GM19468 (cell line): ENCODE measurements at regions not wholly inside any gene's neighbourhood (a gene's known extent, or its start where the extent isn't known, plus 50 kb on each side); places are given as distances from the start of the nearest gene placed in this dataset.
"Not testable (repeated sequence)": the region's sequence is repeated elsewhere in the genome, so short reads cannot be mapped to it uniquely, and the experiment has no call there.

Experiments used
- ATAC-seq: cut with Tn5 transposase; IDR thresholded peaks from one replicate; pipeline ENCODE4 v1.9.1; 2021; ENCODE audit warnings: mild to moderate bottlenecking, moderate library complexity, moderate number of reproducible peaks; ENCODE audit not compliant: unreplicated experiment; ENCODE audit errors: extremely low read depth

DNA sequence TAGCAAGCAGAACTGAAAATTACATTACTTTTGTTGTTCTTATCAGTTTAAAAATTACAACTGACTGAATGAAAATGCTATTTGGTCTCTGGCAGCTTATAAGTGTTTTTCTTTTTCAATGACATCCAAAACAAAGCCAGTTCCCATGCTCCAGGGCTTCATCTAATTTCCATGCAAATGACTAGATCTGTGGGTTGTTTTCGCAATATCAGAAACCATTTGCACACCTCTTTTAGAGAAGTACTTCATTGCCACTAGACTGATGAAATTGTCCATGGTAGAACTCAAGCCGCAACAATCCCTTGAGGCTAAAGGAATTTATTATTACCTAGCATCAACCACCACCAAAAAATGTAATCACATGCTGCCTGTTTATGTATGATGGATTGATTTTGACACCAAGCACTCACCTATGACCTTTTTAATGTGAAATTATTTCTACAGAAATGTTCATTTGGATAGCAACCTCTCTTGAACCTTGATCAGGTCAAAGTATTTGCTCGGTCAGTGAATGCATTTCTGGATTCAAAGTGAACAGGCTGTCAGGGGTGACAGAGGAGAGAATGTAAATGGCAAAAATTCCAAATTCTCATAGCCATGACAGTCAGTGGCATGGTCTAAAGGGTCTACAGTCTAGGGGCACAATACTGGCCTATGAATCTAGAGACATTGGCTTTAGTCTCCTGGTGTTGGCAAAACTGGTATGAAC is 769.3 kb downstream of the SORCS1 start:
- ATAC-seq, result no peak

DNA sequence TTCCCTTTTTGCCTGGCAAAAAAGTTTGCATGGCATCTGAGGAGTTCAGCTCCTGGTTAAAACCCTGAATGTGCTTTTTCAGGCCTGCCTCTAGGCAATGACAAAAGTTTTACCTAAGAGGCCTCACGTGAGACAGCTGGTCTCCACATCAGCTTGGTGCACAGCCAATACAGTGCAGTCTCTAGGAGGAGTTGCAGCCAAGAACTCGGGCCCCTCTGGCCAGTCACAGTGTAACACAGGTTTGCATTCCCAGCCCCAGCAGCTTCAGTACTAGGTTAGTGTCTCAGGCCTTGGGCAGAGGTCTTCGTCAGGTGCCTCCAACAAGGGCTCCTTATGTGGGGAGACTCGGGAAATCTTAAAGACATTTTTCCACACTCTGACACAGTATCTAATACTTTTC is 771.7 kb downstream of the SORCS1 start:
- ATAC-seq, result no peak

DNA sequence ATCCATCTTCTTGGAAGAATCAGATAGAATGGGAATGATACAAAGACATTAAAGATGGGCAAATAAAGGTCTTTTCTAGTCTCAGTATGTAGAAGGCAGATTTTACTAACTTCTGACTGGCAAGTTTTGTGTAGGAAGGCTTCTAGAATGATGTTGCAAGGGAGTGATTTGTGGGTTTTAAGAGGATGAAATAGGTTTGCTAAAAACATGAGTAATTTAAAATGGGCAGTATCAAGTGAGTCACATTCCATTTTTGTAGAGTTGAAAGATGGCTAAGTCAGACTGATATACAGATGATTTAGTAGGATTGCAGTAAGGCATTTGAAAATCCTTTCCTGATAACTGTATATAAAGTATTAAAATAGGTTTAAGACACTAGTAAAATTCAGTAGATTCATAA is 777.4 kb downstream of the SORCS1 start:
- ATAC-seq, result no peak

DNA sequence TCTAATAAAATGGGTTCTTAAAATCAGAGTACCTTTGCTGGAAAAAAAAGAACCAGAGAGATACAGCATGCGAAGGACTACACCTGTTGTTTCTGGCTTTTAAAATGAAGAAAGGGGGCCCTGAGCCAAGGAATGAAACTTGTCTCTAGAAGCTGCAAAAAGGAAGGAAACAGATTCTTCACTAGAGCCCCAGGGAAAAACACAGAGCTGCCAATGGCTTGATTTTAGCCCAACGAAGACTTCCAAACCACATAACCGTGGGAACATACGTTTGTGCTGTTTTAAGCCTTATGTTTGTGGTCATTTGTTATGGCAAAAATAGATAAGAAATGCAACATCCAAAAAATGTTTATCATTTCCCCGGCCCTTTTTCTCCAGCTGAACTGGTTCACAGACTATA is 780.0 kb downstream of the SORCS1 start:
- ATAC-seq, result no peak

DNA sequence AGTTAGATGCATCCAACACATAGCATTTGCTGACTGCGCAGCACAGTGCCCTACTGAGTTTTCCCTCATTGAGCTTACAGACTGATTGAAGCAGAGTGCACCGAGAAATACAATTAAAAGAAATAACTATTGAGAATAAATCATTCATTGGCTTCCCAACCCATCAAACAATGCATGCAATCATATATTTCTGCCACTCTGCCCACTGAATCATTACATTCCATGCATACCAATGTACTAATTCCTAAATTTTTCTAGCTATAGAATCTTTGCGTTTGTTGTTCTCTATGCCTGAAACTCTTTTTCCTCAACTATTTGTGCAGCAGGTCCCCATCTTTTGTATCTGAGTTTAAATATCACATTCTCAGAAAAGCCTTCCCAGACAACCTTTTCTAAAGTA is 783.8 kb downstream of the SORCS1 start:
- no peak for ATAC-seq

DNA sequence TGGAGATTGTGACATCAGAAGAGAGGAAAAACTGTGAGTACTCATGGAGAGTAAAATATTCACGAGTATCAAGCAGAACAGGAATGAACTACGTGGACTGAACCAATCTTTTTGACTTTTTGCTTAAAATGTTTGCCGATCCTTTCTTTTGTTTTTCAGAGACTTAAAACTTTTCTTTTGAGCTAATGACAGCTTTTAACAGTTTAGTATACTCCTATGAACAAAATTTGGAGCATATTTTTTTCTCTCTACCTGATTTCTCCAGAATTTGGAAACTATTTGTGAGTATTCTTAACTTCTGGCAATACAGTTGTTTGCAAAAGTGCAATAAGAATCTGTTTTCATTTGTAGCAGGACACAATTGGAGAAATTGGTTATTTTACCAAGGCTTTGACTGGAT is 786.3 kb downstream of the SORCS1 start:
- no peak for ATAC-seq

DNA sequence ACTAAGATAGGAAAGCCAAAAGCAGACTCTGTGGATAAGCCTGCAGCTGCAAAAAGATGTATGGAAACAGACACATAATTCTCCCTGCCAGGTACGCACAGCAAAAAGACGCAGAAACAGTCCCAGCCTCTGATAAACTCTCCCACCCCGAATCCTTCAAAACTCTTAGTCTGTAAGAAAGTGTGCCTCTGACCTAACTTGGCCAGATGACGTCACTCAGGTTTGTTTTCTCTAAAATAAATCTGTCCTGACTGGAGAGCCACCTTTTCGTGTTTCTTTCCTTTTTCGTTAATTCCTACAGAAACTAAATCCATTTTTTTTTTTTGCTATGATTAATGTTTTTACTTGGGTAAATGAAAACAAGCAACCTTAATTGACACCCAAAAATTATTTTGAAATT is 793.8 kb downstream of the SORCS1 start:
- ATAC-seq, result no peak

DNA sequence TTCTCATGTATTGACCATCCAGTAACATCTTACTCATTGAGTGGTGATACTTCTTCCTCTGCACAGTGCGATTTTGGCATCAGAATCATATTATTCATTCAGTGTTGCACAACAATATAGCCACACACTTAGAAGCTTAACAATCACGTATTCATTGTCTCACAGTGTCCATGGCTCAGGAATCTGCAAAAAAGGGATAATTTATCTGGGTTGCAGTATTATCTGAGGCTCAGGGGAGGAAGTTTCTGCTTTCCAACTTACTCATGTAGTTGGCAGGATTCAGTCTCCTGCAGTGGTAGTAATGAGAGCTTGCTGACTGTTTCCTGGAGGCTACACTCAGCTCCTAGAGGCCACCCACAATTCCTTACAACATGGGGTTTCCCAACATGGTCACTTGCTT is 803.6 kb downstream of the SORCS1 start:
- no peak for ATAC-seq

DNA sequence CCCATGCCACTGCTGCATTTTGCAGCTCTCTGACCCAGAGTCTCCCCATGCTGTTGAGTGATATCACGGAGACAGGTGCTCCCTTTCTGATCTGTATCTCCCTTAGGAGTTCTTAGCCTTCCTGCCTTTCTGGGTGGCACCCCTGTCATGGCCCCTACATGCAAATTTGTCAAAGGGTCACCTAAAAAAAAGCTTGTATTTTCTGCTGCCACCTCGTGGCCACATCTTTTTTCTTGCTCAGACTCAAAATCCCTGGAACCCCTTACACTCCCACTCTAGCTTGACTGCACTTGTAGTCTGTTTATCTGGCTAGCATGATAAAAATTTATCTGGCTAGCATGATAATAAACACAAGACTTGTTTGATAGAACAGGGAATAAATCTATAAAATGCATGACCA is 809.1 kb downstream of the SORCS1 start:
- no peak for ATAC-seq

DNA sequence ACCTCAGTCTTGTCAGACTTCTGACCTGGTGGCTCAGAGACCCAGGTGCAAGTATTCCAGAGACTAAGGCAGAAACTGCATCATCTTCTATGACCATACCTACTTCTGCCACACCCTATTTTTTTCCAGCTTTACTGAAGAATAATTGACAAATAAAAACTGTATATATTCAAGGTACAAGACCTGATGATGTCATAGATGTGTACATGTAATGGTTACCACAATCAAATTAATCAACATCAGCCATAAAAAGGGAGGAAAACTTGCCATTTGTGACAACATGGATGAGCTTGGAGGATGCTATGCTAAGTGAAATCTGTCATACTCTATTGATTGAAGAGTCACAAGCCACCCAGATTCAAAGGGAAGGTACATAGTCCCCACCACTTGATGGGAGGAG is 815.6 kb downstream of the SORCS1 start:
- no peak for ATAC-seq

DNA sequence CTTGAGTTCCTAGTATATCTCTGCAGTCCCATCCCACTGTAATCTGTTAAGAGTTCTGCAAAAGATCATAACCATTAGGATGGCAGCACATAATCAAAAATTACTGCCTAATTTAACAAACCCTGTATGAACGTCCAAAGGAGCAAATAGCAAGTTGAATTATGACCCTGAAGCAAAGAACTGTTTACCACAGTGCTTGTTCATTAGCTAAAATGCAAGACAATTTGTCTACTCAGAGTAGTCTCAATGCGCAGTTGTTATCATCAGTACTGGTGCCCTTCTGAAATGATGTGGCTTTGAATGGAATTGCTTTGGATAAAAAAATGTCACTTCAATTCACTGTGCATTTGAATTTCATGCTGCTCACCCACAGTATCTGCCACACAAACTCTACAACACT is 817.0 kb downstream of the SORCS1 start:
- no peak for ATAC-seq

DNA sequence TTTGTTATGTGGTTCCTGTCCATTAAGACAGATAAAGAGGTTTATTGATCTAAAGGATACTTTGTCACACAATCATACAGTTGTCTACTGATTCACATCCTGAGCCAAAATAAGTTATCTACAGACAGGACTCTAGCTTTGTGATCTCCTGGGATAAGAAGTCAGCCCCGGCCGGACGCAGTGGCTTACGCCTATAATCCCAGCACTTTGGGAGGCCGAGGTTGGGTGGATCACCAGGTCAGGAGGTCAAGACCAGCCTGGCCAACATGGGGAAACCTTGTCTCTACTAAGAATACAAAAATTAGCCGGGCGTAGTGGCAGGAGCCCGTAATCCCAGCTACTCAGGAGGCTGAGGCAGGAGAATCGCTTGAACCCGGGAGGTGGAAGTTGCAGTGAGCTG is 821.0 kb downstream of the SORCS1 start:
- ATAC-seq, result not testable (repeated sequence)

DNA sequence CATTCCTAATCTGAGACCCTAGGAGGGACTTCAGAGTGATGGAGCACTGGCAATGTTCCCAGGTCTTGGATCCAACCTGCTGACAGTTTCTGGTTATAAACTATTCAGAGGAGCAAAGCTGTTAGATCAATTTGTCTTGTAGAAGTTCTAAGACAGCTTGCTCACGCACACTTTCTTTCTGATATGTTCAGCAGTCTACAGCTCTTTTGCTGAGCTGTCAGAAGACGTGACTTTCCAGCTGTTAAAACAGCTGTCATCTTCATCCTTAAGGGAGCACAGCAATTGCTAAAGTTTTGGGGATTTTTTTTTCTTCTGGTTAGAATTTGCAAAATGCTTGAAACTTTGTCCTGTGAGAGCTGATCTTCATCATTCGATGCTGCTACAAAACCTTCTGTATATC is 823.1 kb downstream of the SORCS1 start:
- no peak for ATAC-seq

DNA sequence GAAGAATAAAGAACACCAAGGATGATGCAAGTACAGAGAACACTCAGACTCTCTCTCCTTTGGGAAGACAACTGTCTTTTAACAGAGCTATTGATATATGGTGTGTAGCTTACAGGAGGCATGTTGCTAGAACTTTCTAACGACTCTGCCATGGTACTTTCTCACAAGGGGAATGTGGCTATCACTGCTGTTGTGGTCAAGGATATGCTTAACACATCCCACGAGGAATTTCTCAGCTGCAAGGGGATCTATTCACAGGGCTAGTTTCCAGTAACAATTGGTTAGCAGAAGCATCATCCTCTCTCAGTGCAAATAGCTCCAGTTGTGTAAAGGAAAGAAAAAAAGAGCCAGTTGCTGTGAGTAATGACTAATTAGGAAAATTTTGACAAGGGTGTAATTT is 826.0 kb downstream of the SORCS1 start:
- no peak for ATAC-seq

DNA sequence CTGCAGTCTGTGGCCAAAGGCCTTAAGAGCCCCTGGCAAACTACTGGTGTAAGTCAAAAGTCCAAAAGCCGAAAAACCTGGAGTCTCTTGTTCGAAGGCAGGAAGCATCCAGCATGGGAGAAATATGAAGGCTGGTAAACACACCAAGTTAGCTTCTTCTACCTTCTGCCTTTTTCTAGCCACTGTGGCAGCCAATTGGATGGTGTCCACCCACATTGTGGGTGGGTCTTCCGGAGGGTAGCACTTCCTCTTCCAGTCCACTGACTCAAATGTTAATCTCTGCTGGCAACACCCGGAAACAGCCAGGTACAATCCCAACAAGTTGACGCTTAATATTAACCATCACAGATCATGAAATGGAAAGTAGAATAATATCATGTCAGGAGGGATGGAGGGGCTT is 827.6 kb downstream of the SORCS1 start:
- no peak for ATAC-seq

DNA sequence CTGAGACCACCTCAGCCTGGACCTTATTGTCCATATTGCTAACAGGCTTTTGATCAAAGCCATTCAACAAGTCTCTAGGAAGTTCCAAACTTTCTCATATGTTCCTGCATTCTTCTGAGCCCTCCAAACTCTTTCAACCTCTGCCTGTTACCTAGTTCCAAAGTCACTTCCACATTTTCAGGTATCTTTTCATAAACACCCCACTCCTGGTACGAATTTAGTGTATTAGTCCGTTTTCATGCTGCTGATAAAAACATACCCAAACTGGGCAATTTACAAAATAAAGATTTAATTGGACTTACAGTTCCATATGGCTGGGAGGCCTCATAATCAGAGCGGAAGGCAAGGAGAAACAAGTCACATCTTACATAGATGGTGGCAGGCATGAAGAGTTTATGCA is 836.8 kb downstream of the SORCS1 start:
- ATAC-seq, result no peak

DNA sequence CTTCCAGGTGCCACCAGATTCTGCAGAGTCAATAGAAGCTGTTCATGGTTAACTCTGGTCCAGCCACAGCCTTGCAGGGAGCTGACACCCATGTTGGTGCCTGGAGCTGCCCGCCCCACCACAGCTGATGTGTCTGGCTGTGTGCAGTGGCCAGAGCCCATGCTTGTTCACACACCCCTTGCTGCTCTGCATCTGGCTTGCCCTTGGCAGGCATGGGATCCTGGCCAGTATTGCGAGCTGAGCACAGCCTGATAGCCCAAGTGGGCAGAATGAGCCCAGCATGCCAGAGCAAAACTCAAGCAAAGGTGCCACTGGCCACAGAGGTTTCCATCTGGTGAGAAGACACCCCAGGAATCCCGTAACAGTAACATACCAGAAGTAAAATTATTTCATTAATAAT is 843.6 kb downstream of the SORCS1 start:
- no peak for ATAC-seq

DNA sequence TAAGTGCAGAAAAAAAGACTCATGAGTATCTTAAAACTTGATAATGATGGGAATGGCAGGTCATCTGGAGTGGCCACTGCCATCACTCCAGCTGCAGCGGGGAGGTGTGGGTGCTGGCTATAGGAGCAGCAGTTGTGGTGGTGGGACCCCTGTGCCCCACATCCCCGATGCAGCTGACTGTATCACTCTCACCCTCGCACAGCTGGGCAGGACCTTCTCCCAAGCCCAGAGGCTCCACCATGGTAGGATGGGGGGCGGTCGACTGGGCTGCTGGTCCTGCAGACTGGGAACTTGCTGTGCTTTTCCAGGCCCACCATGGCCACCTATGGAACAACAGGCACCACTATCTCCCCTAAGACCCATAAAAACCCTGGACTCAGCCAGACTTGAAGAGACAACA is 844.4 kb downstream of the SORCS1 start:
- no peak for ATAC-seq

DNA sequence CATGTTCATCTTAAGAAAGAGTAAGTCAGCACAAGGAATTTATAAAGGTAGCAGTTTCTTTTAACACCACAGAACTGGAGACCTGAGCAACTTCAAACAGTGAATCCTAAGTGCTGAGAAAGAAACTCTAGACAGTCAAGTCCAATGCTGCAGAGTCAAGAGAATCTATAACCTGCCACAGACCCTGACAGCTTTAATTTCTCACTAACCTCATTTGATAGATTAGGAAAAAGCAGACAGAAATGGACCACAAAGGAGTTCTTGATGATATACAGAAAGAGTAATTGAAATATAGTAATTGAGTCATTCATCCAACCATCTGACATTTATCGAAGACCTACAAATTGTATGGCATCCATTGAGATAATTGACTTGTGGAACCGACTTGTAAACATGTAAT is 847.0 kb downstream of the SORCS1 start:
- no peak for ATAC-seq

DNA sequence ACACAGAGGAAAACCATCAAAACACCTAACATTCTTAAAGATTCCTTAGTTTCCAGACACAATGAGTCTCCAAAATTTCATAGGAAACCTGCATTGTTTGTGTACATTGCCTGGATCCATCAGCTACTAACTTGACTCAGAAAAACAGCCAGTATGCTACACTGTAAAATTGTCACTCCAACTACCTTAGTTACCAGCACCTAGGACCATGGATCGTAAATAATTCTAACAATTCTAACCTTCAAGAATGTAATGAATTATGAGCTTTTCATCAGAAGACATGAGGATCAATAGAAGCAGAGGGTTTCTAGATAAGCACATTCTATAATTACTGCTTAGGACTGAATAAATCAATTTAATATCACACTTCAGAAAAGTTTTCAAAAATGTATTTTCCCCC is 851.5 kb downstream of the SORCS1 start:
- ATAC-seq, result no peak

DNA sequence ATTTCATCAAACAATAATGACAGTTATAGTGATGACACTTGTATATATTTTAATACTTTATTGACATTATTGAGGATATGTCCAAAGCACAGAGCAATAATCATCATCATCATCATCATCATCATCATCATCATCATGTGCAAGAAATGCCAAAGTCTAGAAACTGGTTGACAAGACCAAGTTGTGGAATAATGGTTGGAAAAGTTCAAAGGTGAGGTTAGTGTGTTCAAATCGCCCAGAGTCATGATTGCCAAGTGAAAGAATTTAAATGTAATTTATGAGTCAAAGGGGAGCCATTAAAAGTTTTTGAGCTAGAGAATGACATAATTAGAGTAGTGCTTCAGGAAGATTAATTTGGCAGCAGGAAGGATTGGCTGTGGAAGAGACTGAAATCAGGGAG is 852.4 kb downstream of the SORCS1 start:
- ATAC-seq, result no peak

DNA sequence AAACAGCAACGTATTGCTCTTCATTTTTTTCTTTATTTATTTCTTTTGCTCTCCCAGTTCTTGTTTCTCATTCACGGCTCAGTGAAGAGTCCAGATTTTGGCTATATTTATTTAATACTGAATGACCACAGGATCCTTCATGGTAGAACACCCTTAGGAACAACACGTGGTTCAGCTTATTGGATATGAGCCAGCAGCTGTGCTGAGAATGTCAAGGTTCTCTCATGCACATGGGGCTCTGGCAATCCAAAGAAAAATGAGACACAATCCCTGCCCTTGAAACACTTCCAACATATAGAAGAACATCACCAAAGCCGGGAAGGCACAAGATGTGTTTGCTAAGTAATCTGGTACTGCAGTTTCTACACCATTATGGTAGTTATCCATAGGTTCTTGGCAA is 852.9 kb downstream of the SORCS1 start:
- ATAC-seq, result no peak

DNA sequence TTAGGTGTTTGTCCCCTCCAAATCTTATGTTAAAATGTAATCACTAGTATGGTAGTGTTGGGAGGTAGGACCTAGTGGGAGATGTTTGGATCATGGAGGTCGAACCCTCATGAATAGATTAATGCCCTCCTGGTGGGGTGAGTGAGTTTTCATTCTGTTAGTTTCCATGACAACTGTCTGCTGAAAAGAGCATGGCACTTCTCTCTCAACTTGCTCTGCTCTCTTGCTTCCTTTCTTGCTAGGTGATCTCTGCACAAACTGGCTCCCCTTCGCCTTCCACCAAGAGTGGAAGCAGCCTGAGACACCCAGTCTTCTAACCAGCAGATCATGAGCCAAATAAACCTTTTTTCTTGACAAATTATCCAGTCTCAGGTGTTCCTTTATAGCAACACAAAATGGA is 853.9 kb downstream of the SORCS1 start:
- no peak for ATAC-seq
